ENCODE measurements at regions not wholly inside any gene's neighbourhood (a gene's known extent, or its start where the extent isn't known, plus 50 kb on each side); places are given as distances from the start of the nearest gene placed in this dataset.
"Not testable (repeated sequence)": the region's sequence is repeated elsewhere in the genome, so short reads cannot be mapped to it uniquely, and the experiment has no call there.

DNA sequence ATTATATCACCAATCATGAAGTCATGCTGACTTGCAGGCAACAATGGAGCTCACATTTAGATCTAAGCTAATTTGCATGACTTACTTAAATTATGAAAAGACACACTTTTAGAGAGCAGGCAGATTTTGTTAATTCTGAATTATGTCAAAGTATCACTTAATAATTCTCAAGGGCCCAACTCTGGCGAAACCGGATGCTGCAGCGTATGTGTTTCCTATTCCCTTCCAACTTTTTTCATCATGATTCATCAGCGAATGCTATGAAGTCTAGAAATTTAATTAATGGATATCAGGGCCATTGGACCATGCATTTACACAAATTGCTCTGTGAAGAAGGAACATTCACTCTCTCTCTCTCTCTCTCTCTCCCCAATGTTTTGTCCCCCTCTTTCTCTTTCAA lies 63.5 kb upstream of the GOLGA8A start:
- Mint-ChIP-seq H3K27me3 (ENCODE audit: low read depth in 3 of 3) (peaks cover 12 to 39% (median 28%) of the 10 kb centered on the region in 3 donors), H3K36me3 (no peaks in the 10 kb centered on the region), H3K4me1 (no peaks in the 10 kb centered on the region), H3K4me3 (no peak overlapping the region), H3K27ac (no peak overlapping the region), H3K9me3 (peaks cover 0 to 2% (median 0%) of the 10 kb centered on the region in 7 donors)
- H2AFZ ChIP-seq (ENCODE audit: insufficient read depth, low read depth, low read length, poor library complexity, severe bottlenecking): no peak overlapping the region
- H3K4me3 ChIP-seq (replicated peaks in 1 of 3; ENCODE audit: low read depth in 2 of 3, low read length in 3 of 3): no peak overlapping the region
- H4K20me1 ChIP-seq (ENCODE audit: insufficient read depth, low read length): no peaks in the 10 kb centered on the region
- no peaks in the 10 kb centered on the region for H3K9me3 ChIP-seq (replicated peaks in 1 of 2; ENCODE audit: control insufficient read depth in 1 of 2, insufficient read depth in 1 of 2, low read length in 2 of 2)
- intact Hi-C loops (cut with micrococcal nuclease): no loop called here
- no peak overlapping the region for H3K27ac ChIP-seq (ENCODE audit: low read depth in 1 of 2, low read length in 2 of 2)
- TF ChIP-seq, protein P1, sequence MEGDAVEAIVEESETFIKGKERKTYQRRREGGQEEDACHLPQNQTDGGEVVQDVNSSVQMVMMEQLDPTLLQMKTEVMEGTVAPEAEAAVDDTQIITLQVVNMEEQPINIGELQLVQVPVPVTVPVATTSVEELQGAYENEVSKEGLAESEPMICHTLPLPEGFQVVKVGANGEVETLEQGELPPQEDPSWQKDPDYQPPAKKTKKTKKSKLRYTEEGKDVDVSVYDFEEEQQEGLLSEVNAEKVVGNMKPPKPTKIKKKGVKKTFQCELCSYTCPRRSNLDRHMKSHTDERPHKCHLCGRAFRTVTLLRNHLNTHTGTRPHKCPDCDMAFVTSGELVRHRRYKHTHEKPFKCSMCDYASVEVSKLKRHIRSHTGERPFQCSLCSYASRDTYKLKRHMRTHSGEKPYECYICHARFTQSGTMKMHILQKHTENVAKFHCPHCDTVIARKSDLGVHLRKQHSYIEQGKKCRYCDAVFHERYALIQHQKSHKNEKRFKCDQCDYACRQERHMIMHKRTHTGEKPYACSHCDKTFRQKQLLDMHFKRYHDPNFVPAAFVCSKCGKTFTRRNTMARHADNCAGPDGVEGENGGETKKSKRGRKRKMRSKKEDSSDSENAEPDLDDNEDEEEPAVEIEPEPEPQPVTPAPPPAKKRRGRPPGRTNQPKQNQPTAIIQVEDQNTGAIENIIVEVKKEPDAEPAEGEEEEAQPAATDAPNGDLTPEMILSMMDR (IDR thresholded peaks at IDR 0.05): no peak
- no peak overlapping the region for H3K9ac ChIP-seq (ENCODE audit: insufficient read depth, low read length, poor library complexity, severe bottlenecking)
- no peaks in the 10 kb centered on the region for H3K79me2 ChIP-seq (ENCODE audit: insufficient read depth, low read length)
- 80% methylated on average over 4 of the region's 4 CpGs for WGBS (ENCODE audit: insufficient coverage)
- H3K4me1 ChIP-seq (ENCODE audit: control insufficient read depth in 1 of 2, insufficient read depth in 2 of 2, low read length in 2 of 2): no peaks in the 10 kb centered on the region
- DNase-seq: no peak
- no peaks in the 10 kb centered on the region for H3K36me3 ChIP-seq (replicated peaks in 1 of 2; ENCODE audit: control insufficient read depth in 1 of 2, insufficient read depth in 2 of 2, low read length in 2 of 2)
- peaks cover 14 to 22% of the 10 kb centered on the region in 2 donors for H3K27me3 ChIP-seq (ENCODE audit: control insufficient read depth in 2 of 2, insufficient read depth in 2 of 2, low read length in 2 of 2)
- no peak overlapping the region for H3K4me2 ChIP-seq (replicated peaks; ENCODE audit: extremely low read depth, low read length, poor library complexity, severe bottlenecking)

DNA sequence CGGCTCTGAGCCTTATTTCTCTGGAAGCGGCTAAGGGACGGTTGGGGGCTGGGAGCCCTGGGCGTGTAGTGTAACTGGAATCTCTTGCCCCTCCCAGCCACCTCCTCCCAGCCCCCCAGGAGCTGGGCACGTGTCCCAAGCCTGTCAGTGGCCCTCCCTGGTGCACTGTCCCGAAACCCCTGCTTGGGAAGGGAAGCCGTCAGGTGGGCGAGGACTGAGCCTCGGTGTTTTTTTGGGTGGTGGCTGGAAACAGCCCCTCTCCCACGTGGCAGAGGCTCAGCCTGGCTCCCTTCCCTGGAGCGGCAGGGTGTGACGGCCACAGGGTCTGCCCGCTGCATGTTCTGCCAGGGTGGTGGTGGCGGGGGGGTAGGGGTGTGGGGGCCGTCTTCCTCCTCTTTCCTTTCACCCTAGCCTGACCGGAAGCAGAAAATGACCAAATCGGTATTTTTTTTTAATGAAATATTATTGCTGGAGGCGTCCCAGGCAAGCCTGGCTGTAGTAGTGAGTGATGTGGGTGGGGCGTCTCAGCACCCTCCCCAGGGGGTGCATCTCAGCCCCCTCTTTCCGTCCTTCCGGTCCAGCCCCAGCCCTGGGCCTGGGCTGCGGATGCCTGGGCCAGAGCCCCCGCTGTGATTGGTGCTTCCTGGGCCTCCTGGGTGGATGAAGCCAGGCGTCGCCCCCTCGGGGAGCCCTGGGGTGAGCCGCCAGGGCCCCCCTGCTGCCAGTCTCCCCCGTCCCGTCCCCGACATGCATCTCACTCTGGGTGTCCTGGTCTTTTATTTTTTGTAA lies 58.8 kb upstream of the GOLGA8A start:
- 17% methylated on average over 12 of the region's 30 CpGs for WGBS (ENCODE audit: insufficient coverage)
- TF ChIP-seq, protein P1 (IDR thresholded peaks at IDR 0.05): no peak
- no peaks in the 10 kb centered on the region for H3K4me1 Mint-ChIP-seq

DNA sequence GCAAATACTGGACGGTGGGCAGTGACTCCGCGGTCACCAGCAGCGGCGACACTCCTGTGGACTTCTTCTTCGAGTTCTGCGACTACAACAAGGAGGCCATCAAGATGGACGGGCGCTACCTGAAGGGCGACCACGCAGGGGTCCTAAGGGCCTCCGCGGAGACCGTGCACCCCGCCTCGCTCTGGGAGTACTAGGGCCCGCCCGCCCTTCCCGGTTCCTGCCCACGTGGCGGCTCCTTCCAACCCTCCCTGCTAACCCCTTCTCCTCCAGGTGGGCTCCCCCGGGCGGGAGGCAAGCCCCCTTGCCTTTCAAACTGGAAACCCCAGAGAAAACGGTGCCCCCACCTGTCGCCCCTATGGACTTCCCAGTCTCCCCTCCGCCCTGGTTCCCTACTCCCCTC lies 58.1 kb upstream of the GOLGA8A start:
- H3K27ac Mint-ChIP-seq; DNase-seq; H3K4me3 ChIP-seq (replicated peaks in 1 of 3; ENCODE audit: low read depth in 2 of 3, low read length in 3 of 3); intact Hi-C loops (cut with micrococcal nuclease); H3K9ac ChIP-seq (ENCODE audit: insufficient read depth, low read length, poor library complexity, severe bottlenecking); H3K4me1 ChIP-seq (ENCODE audit: control insufficient read depth in 1 of 2, insufficient read depth in 2 of 2, low read length in 2 of 2); H2AFZ ChIP-seq (ENCODE audit: insufficient read depth, low read depth, low read length, poor library complexity, severe bottlenecking); H3K79me2 ChIP-seq (ENCODE audit: insufficient read depth, low read length); H3K36me3 ChIP-seq (replicated peaks in 1 of 2; ENCODE audit: control insufficient read depth in 1 of 2, insufficient read depth in 2 of 2, low read length in 2 of 2); H3K4me2 ChIP-seq (replicated peaks; ENCODE audit: extremely low read depth, low read length, poor library complexity, severe bottlenecking); H4K20me1 ChIP-seq (ENCODE audit: insufficient read depth, low read length); H3K36me3 Mint-ChIP-seq; H3K27ac ChIP-seq (ENCODE audit: low read depth in 1 of 2, low read length in 2 of 2); H3K4me1 Mint-ChIP-seq: not testable (repeated sequence)
- H3K27me3 Mint-ChIP-seq (ENCODE audit: low read depth in 3 of 3): peaks cover 30 to 84% (median 68%) of the 10 kb centered on the region in 3 donors
- Histone ChIP-seq H3K9me3 (replicated peaks in 1 of 2; ENCODE audit: control insufficient read depth in 1 of 2, insufficient read depth in 1 of 2, low read length in 2 of 2) (peaks cover 0 to 32% of the 10 kb centered on the region in 2 donors), H3K27me3 (ENCODE audit: control insufficient read depth in 2 of 2, insufficient read depth in 2 of 2, low read length in 2 of 2) (peaks cover 49 to 50% of the 10 kb centered on the region in 2 donors)
- 12% methylated on average over 20 of the region's 26 CpGs for WGBS (ENCODE audit: insufficient coverage)
- peaks cover 0 to 13% (median 11%) of the 10 kb centered on the region in 7 donors for H3K9me3 Mint-ChIP-seq
- peak overlapping the region in 1 of 2 donors; percentile 67 for H3K4me3 Mint-ChIP-seq

More for the DNA sequence above, 58.8 kb upstream of the GOLGA8A start:
- Mint-ChIP-seq H3K36me3 (no peaks in the 10 kb centered on the region), H3K27me3 (ENCODE audit: low read depth in 3 of 3) (peaks cover 29 to 77% (median 62%) of the 10 kb centered on the region in 3 donors), H3K4me3 (peak overlapping the region in 1 of 2 donors; percentile 67), H3K27ac (no peak overlapping the region), H3K9me3 (peaks cover 0 to 8% (median 5%) of the 10 kb centered on the region in 7 donors)
- Histone ChIP-seq H3K9ac (ENCODE audit: insufficient read depth, low read length, poor library complexity, severe bottlenecking) (no peak overlapping the region), H3K27ac (ENCODE audit: low read depth in 1 of 2, low read length in 2 of 2) (no peak overlapping the region), H3K36me3 (replicated peaks in 1 of 2; ENCODE audit: control insufficient read depth in 1 of 2, insufficient read depth in 2 of 2, low read length in 2 of 2) (no peaks in the 10 kb centered on the region), H3K4me1 (ENCODE audit: control insufficient read depth in 1 of 2, insufficient read depth in 2 of 2, low read length in 2 of 2) (no peaks in the 10 kb centered on the region), H3K79me2 (ENCODE audit: insufficient read depth, low read length) (no peaks in the 10 kb centered on the region), H3K27me3 (ENCODE audit: control insufficient read depth in 2 of 2, insufficient read depth in 2 of 2, low read length in 2 of 2) (peaks cover 43 to 46% of the 10 kb centered on the region in 2 donors), H3K4me3 (replicated peaks in 1 of 3; ENCODE audit: low read depth in 2 of 3, low read length in 3 of 3) (no peak overlapping the region), H4K20me1 (ENCODE audit: insufficient read depth, low read length) (no peaks in the 10 kb centered on the region), H3K9me3 (replicated peaks in 1 of 2; ENCODE audit: control insufficient read depth in 1 of 2, insufficient read depth in 1 of 2, low read length in 2 of 2) (peaks cover 0 to 25% of the 10 kb centered on the region in 2 donors), H2AFZ (ENCODE audit: insufficient read depth, low read depth, low read length, poor library complexity, severe bottlenecking) (no peak overlapping the region), H3K4me2 (replicated peaks; ENCODE audit: extremely low read depth, low read length, poor library complexity, severe bottlenecking) (no peak overlapping the region)
- intact Hi-C loops (cut with micrococcal nuclease): no loop called here
- no peak for DNase-seq
